ENCODE measurements at regions not wholly inside any gene's neighbourhood (a gene's known extent, or its start where the extent isn't known, plus 50 kb on each side); places are given as distances from the start of the nearest gene placed in this dataset.

GRCh38 chr20:40835321-40835720, 146.3 kb upstream of the MAFB start:
- Mint-ChIP-seq H3K36me3 (no peaks in the 10 kb centered on the region), H3K9me3 (peaks cover 11% of the 10 kb centered on the region), H3K27ac (no peak overlapping the region), H3K4me1 (no peaks in the 10 kb centered on the region), H3K27me3 (ENCODE audit: low read depth) (peaks cover 41% of the 10 kb centered on the region), H3K4me3 (no peak overlapping the region)
- no peak for DNase-seq (ENCODE audit: low spot score in 2 of 2, unreplicated experiment in 2 of 2)
- no peak for TF ChIP-seq CTCF (IDR thresholded peaks at IDR 0.05; ENCODE audit: unreplicated experiment)

GRCh38 chr20:40838509-40838908, 149.5 kb upstream of the MAFB start:
- no peak overlapping the region for H3K27ac Mint-ChIP-seq
- H3K36me3 Mint-ChIP-seq, result no peaks in the 10 kb centered on the region
- no peak for DNase-seq (ENCODE audit: low spot score in 2 of 2, unreplicated experiment in 2 of 2)
- TF ChIP-seq CTCF (IDR thresholded peaks at IDR 0.05; ENCODE audit: unreplicated experiment), result no peak
- H3K4me1 Mint-ChIP-seq, result no peaks in the 10 kb centered on the region
- peaks cover 16% of the 10 kb centered on the region for H3K9me3 Mint-ChIP-seq
- H3K4me3 Mint-ChIP-seq, result no peak overlapping the region
- H3K27me3 Mint-ChIP-seq (ENCODE audit: low read depth), result peaks cover 58% of the 10 kb centered on the region

GRCh38 chr20:40843251-40843650, 154.2 kb upstream of the MAFB start:
- Mint-ChIP-seq H3K4me1 (no peaks in the 10 kb centered on the region), H3K4me3 (no peak overlapping the region), H3K27ac (no peak overlapping the region), H3K36me3 (no peaks in the 10 kb centered on the region), H3K9me3 (peaks cover 18% of the 10 kb centered on the region), H3K27me3 (ENCODE audit: low read depth) (peaks cover 41% of the 10 kb centered on the region)
- DNase-seq (ENCODE audit: low spot score in 2 of 2, unreplicated experiment in 2 of 2), result no peak
- no peak for TF ChIP-seq CTCF (IDR thresholded peaks at IDR 0.05; ENCODE audit: unreplicated experiment)

GRCh38 chr20:40844332-40844731, 155.3 kb upstream of the MAFB start:
- Mint-ChIP-seq H3K4me3 (no peak overlapping the region), H3K27me3 (ENCODE audit: low read depth) (peaks cover 34% of the 10 kb centered on the region), H3K9me3 (peaks cover 18% of the 10 kb centered on the region), H3K4me1 (peaks cover 7% of the 10 kb centered on the region), H3K36me3 (no peaks in the 10 kb centered on the region), H3K27ac (no peak overlapping the region)
- DNase-seq (ENCODE audit: low spot score in 2 of 2, unreplicated experiment in 2 of 2), result no peak
- TF ChIP-seq CTCF (IDR thresholded peaks at IDR 0.05; ENCODE audit: unreplicated experiment), result no peak

- H3K4me3 Mint-ChIP-seq, result no peak overlapping the region
These were observed 159.1 kb upstream of the MAFB start for GRCh38 chr20:40848096-40848495.

More at GRCh38 chr20:40848096-40848495, 159.1 kb upstream of the MAFB start:
- Mint-ChIP-seq H3K4me1 (peaks cover 8% of the 10 kb centered on the region), H3K27me3 (ENCODE audit: low read depth) (peaks cover 7% of the 10 kb centered on the region), H3K9me3 (peaks cover 8% of the 10 kb centered on the region), H3K27ac (no peak overlapping the region), H3K36me3 (no peaks in the 10 kb centered on the region)
- TF ChIP-seq CTCF (IDR thresholded peaks at IDR 0.05; ENCODE audit: unreplicated experiment), result no peak
- DNase-seq (ENCODE audit: low spot score in 2 of 2, unreplicated experiment in 2 of 2), result no peak
